GM21526 (cell line): ENCODE measurements at regions not wholly inside any gene's neighbourhood (a gene's known extent, or its start where the extent isn't known, plus 50 kb on each side); places are given as distances from the start of the nearest gene placed in this dataset.
"Not testable (repeated sequence)": the region's sequence is repeated elsewhere in the genome, so short reads cannot be mapped to it uniquely, and the experiment has no call there.

ENCODE experiments used
- ATAC-seq: cut with Tn5 transposase; IDR thresholded peaks from one replicate; pipeline ENCODE4 v1.9.1; 2021; ENCODE audit warnings: moderate library complexity; ENCODE audit not compliant: unreplicated experiment, low FRiP score

DNA sequence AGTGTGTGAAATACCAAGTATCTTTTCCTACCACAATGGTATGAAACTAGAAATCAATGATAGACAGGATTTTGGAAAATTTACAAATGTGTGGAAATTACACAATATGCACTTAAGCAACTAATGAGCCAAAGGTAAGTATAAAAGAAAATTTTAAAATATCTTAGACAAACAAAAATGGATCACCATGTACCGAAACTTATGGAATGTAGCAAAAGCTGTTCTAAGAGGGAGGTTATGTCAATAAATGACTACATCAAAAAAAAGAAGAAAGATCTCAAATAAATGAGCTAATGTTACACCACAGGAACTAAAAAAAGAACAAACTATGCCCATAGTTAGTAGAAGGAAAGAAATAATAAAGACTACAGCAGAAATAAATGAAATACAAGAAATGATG, 1084.1 kb downstream of the TECRL start:
- no peak for ATAC-seq

DNA sequence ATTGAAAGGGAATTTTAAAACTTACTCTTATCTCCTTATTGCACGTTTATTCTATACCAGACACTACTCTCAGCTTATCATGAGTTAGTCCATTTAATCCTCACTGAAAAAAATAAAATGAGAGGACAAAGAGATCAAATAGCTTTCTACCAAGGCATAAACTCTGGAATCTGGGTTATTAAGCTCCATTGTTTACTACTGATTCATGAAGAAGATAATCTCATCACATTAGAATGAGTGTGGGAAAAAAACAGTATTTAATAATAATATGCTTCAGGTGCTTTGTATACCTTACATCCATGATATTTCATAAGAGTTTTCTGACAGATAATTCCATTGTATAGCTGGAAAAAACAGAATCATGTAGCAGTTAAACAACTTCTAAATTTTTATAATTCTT, 1092.6 kb downstream of the TECRL start:
- no peak for ATAC-seq

- no peak for ATAC-seq
Observed at GRCh38 chr4:63315651-63316050, 1093.6 kb downstream of the TECRL start.

DNA sequence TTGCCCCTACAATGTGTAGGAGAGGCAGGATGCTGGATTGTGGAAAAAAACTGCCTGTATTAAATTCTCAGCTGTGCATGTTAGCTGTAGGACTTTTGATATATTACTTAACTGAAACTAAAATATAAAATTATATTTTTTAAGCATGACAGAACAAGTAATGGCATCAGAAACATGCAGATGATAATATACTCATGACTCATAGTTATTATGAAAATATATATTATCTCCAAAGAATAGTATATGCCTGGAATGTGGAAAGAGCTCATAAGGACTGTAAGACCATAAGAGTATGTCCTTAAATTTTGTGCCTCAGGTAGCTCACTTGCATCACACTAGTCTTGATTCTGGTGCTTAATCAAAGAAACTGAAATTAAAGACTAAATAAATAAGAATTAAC, 1100.6 kb downstream of the TECRL start:
- ATAC-seq, result no peak

DNA sequence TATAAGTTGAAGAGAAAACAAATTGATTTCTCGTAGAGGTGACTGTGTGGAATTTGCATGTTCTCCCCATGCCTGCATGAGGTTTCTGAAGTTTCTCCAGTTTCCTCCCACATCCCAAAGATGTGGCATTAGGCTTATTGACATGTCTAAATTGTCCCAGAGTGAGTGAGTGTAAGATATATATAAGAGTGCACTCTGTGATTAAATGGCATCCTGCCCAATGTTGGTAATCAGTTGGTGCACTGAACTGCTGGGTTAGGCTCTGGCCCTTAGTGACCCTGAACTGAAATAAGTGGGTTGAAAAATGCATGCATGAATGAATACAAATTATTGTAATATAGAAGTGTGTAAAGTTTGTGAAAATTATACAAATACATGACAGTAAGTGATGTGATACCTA, 1106.5 kb downstream of the TECRL start:
- no peak for ATAC-seq

DNA sequence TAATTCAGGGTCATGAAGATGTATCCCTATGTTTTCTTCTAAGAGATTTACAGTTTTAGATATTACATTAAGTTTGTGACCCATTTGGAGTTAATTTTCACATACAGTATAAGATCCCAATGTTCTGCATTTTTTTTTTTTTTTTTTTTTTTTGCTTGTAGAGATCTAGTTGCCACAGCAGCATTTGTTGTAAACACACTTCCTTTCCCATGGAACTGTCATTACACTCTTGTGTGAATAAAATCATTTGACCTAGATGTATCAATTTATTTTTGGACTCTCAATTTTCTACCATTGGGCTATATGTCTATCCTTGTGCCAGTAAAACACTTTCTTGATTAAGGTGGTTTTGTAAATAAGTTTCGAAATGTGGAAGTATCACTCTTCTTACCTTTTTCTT, 1107.2 kb downstream of the TECRL start:
- ATAC-seq, result no peak

GRCh38 chr4:63296773-63297172, 1112.5 kb downstream of the TECRL start:
- ATAC-seq, result no peak

- no peak for ATAC-seq
Observed at GRCh38 chr4:63275491-63275890, 1133.8 kb downstream of the TECRL start.

- ATAC-seq, result no peak
Observed at GRCh38 chr4:63269156-63269555, 1140.1 kb downstream of the TECRL start.

DNA sequence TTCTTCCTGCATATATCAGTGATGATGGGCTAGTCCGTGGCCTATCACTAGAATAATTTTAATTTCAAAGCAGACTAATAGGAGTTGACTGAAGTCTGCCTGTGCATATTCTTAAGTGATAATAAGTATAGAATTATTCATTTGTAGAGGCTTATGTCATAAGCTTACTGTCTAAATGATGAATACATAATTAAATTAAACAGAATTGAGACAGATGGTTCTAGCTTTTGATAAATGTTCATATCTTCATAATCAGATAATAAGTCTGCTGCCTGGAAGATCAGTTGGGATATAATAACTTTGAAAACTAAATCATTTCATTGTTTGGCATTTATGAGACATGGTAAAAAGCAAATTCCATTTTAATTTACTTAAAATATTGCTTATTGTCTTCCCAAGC, 1175.6 kb downstream of the TECRL start:
- ATAC-seq, result no peak

DNA sequence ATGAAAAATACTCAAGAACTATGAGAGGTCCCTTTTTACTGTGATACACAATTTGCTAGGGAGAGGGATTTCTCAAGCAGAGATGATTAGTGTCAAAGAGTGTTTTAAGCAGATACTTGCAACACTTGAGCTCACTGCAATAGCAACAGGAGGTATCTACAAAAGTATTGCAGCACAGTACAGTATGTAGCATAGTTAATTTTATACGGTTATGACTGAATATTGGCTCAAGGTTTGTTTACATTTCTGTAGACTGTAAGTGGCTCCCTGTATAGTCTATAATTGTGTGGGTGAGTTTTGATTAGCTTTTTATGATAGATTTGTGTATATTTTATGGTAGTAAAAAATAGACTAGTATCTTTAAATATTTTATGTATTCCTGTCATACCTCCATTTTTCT, 1177.2 kb downstream of the TECRL start:
- ATAC-seq, result no peak

GRCh38 chr4:63226229-63226628, 1183.0 kb downstream of the TECRL start:
- no peak for ATAC-seq

DNA sequence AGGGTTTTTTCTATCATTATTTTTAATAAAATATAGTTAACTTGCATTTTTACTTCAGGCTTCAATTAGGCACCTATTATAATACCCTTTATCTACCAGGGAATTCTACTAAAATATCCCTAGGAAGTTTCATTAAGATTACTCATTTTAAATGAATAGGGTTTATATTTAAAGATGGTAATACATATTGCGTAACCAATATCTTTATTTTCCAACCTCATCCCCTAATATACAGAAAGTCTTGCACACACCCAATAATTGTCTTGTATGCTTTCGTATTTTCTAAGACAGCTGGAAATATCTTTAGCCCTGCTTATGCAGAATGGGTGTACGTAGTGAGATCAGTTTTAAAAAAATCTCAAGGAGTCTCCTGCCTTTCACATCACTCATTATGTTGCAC, 1186.8 kb downstream of the TECRL start:
- ATAC-seq, result no peak

GRCh38 chr4:63221477-63221876, 1187.8 kb downstream of the TECRL start:
- ATAC-seq, result no peak

GRCh38 chr4:63218856-63219255, 1190.4 kb downstream of the TECRL start:
- ATAC-seq, result no peak

DNA sequence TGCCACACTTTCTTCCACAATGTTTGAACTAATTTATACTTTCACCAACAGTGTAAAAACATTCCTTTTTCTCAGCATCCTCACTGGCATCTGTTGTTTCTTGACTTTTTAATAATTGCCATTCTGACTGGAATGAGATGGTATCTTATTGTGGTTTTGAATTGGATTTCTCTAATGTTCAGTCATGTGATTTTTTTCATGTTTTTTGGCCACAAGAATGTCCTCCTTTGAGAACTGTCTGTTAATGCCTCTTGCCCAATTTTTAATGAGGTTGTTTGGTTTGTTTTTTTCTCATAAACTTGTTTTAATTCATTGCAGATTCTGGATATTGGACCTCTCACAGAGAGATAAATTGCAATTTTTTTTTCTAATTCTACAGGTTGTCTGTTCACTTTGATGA, 1195.2 kb downstream of the TECRL start:
- no peak for ATAC-seq

DNA sequence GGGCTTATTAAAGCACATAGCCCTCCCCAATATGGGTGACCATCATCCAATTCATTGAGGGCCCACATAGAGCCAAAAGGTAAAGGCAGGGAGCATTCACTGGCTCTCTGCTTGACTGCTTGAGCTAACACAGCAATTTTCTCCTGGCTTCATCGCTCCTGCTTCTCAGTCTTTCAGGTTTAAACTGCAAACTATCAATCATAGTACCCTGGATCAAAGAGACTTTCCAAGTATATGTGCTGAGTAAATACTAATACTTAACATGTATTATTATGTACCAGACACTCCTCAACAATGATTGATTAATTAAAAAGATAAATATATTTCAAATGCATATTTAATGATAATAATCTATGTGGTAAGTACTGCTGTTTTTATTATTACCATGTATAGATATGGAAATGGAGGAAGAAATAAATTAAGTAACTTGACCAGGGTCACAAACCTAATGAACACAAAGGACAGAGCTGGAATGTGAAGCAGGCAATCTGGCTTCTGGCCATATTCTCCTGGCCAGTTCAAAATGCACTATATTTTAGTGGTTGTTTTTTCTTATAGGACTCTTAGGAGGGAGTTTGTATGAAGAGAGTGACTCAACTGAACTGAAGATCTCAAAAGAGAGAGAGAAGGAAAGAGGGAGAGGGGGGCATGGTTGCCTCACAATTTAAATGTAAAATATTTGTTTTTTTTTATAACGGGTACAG, 1197.3 kb downstream of the TECRL start:
- no peak for ATAC-seq

- no peak for ATAC-seq
Observed at GRCh38 chr4:63211375-63211774, 1197.9 kb downstream of the TECRL start.

GRCh38 chr4:63193029-63193428, 1216.2 kb downstream of the TECRL start:
- ATAC-seq, result not testable (repeated sequence)

DNA sequence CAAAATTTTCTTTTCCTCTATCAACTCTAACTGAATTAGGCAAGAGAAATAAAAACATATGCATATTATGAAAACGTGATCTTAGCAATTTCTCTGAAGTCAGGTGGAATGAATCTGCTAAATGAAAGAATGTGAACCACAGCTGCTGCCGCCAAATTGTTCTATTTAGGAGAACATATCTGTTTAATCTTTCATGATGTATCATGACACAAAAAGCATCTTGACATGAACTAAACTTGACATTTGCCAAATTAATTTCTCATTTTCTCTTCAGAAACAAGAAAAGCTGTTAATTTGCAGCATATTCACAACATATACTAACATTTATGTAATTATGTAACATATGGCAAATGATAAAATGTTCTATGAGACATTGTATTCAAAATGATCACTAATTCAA, 1237.9 kb downstream of the TECRL start:
- no peak for ATAC-seq

- no peak for ATAC-seq
Observed at GRCh38 chr4:63170923-63171322, 1238.3 kb downstream of the TECRL start.

DNA sequence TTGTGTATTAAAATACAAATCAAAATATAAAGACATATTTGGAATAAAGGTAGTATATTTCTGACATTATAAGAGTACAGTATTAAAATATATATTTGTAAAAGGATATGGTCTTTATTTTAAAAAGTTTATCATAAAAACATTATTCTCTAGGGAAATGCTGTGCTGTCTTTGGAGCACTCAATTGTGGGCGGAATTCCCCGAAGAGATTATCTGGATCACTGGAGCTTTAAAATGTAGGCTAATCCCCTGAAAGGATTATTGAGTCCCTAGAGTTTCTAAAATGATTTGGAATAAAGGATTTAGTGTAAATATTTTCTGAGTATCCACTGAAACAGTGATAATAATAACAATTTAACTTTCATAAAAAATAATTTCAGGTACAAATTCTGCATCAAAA, 1239.4 kb downstream of the TECRL start:
- ATAC-seq, result no peak

DNA sequence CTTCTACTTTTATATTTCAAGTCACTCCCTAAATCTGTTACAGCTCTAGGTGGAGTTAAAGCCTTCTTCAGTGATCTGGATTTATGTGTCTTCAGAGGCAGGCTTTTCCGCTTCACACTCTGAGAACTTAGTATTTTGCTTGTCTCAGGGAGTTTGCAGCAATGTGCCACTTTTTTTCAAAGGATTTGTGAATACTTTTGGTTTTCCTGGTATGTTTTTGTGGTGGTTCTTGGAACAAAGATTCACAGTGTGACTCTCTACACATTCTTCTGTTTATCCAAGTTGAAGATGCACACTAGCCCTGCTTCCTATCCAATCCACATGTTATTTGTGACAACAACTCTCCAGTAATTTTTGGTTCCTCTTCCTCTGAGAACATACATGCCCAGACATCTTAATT, 1253.7 kb downstream of the TECRL start:
- ATAC-seq, result no peak
